Mammary epithelial cell (primary cell): ENCODE measurements at regions not wholly inside any gene's neighbourhood (a gene's known extent, or its start where the extent isn't known, plus 50 kb on each side); places are given as distances from the start of the nearest gene placed in this dataset.

Experiments used
- EZH2 ChIP-seq: IDR thresholded peaks from 2 replicates; pipeline ENCODE4 v1.6.1; 2012; ENCODE audit warnings: low read length, inconsistent platforms, borderline replicate concordance
- TF ChIP-seq, protein P1 (sequence below), 2 donors: IDR thresholded peaks in 1 of 2; conservative IDR thresholded peaks in 1 of 2; 2 replicates each; pipeline ENCODE4 v1.5.1; 2011 to 2012; ENCODE audit warnings: inconsistent platforms in 2 of 2, low read length in 2 of 2, mild to moderate bottlenecking in 2 of 2, control low read depth in 1 of 2, low read depth in 1 of 2; ENCODE audit not compliant: insufficient read depth in 1 of 2; ENCODE audit errors: extremely low read depth in 1 of 2

DNA sequence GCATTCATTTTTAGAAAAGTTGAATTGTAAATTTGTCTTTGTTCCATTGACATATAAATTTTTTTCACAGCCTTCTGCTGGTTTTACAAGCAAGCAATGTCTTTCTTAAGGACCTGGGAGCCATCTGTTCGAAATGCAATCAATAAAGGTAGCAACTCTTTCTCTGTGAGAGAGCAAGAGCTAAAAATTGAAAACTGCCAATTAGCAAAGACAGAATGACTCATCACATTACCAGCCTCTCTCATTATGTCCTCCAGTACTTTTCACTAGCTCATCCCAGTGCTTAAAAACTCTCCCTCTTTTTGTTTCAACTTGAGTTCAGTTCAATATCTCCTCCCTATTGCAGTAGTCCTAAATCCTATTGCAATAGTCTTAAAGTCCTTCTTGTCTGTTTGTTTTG is 760.7 kb upstream of the SLITRK6 start:
- no peak for TF ChIP-seq EZH2
- TF ChIP-seq, protein P1, sequence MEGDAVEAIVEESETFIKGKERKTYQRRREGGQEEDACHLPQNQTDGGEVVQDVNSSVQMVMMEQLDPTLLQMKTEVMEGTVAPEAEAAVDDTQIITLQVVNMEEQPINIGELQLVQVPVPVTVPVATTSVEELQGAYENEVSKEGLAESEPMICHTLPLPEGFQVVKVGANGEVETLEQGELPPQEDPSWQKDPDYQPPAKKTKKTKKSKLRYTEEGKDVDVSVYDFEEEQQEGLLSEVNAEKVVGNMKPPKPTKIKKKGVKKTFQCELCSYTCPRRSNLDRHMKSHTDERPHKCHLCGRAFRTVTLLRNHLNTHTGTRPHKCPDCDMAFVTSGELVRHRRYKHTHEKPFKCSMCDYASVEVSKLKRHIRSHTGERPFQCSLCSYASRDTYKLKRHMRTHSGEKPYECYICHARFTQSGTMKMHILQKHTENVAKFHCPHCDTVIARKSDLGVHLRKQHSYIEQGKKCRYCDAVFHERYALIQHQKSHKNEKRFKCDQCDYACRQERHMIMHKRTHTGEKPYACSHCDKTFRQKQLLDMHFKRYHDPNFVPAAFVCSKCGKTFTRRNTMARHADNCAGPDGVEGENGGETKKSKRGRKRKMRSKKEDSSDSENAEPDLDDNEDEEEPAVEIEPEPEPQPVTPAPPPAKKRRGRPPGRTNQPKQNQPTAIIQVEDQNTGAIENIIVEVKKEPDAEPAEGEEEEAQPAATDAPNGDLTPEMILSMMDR (conservative IDR thresholded peaks at IDR 0.05 in 1 of 2, IDR thresholded peaks at IDR 0.05 in 1 of 2; ENCODE audit: extremely low read depth in 1 of 2, insufficient read depth in 1 of 2, low read depth in 1 of 2, low read length in 2 of 2): no peak
